Epithelial cell of esophagus (primary cell): ENCODE measurements at regions not wholly inside any gene's neighbourhood (a gene's known extent, or its start where the extent isn't known, plus 50 kb on each side); places are given as distances from the start of the nearest gene placed in this dataset.
A peak's percentile ranks its signal among the peaks of the same experiment; 100 is the strongest.

ENCODE experiments used
- DNase-seq: peaks from one replicate; pipeline ENCODE4 v3.0.0; 2010; ENCODE audit warnings: low read depth
- H3K4me3 ChIP-seq: 2 replicates; pipeline ENCODE4 v1.5.1; 2011; ENCODE audit warnings: mild to moderate bottlenecking, low read length, control low read depth
- CTCF ChIP-seq: IDR thresholded peaks from 2 replicates; pipeline ENCODE4 v1.5.1; 2011; ENCODE audit warnings: low read depth, mild to moderate bottlenecking, low read length, control low read depth, inconsistent platforms; ENCODE audit not compliant: insufficient read depth; ENCODE audit errors: missing control alignments

- DNase-seq = no peak
- no peak overlapping the region for H3K4me3 ChIP-seq
- no peak for TF ChIP-seq CTCF
These were observed 295.9 kb downstream of the TFEC start for GRCh38 chr7:115734641-115735040.

GRCh38 chr7:115731796-115732471 lies 298.6 kb downstream of the TFEC start:
- no peak for DNase-seq
- no peak overlapping the region for H3K4me3 ChIP-seq
- TF ChIP-seq CTCF = no peak

GRCh38 chr7:115728518-115728917 lies 302.0 kb downstream of the TFEC start:
- no peak for DNase-seq
- TF ChIP-seq CTCF = no peak
- no peak overlapping the region for H3K4me3 ChIP-seq

GRCh38 chr7:115724400-115725056 lies 306.0 kb downstream of the TFEC start:
- peak; percentile 20 for DNase-seq
- no peak overlapping the region for H3K4me3 ChIP-seq
- no peak for TF ChIP-seq CTCF

- no peak for TF ChIP-seq CTCF
- DNase-seq = no peak
- no peak overlapping the region for H3K4me3 ChIP-seq
These were observed 308.1 kb downstream of the TFEC start for GRCh38 chr7:115722302-115722977.

GRCh38 chr7:115721293-115722217 lies 309.0 kb downstream of the TFEC start:
- DNase-seq = no peak
- TF ChIP-seq CTCF = no peak
- no peak overlapping the region for H3K4me3 ChIP-seq
